HL-60 (cell line): ENCODE measurements at regions not wholly inside any gene's neighbourhood (a gene's known extent, or its start where the extent isn't known, plus 50 kb on each side); places are given as distances from the start of the nearest gene placed in this dataset.

Source experiments
- DNase-seq, 2 experiments: peaks; one replicate each; pipeline ENCODE4 v3.0.0-alpha.2; 2010 to 2020; ENCODE audit warnings: low read depth in 1 of 2, low spot score in 1 of 2
- H3K27ac ChIP-seq: fragments of 250-450 bp; sonication (Bioruptor Pico); replicated peaks from 2 replicates; pipeline ENCODE4 v1.5.1; 2020; ENCODE audit warnings: mild to moderate bottlenecking, moderate library complexity
- H3K27me3 ChIP-seq: fragments of 250-450 bp; sonication (Bioruptor Pico); 2 replicates; pipeline ENCODE4 v1.5.1; 2021; ENCODE audit warnings: mild to moderate bottlenecking, moderate library complexity; ENCODE audit not compliant: insufficient read depth, poor library complexity, severe bottlenecking
- H3K4me3 ChIP-seq: replicated peaks from 2 replicates; pipeline ENCODE4 v1.5.1; 2011; ENCODE audit warnings: mild to moderate bottlenecking, control low read depth, low read length; ENCODE audit not compliant: insufficient read depth
- GABPA ChIP-seq: IDR thresholded peaks from 2 replicates; pipeline ENCODE4 v1.6.1; 2012; ENCODE audit warnings: low read depth
- POLR2AphosphoS5 ChIP-seq: IDR thresholded peaks from 2 replicates; pipeline ENCODE4 v1.6.1; 2012; ENCODE audit warnings: low read depth
- SPI1 ChIP-seq: IDR thresholded peaks from 2 replicates; pipeline ENCODE4 v1.6.1; 2012; ENCODE audit warnings: low read depth, mild to moderate bottlenecking, borderline replicate concordance
- TF ChIP-seq, protein P1 (sequence below): IDR thresholded peaks from one replicate; pipeline ENCODE4 v1.5.1; 2011; ENCODE audit warnings: low read length, control low read depth, inconsistent platforms; ENCODE audit not compliant: insufficient read depth
- TF ChIP-seq, protein P2 (sequence below): IDR thresholded peaks from 2 replicates; pipeline ENCODE4 v1.6.1; 2012; ENCODE audit warnings: low read depth; ENCODE audit not compliant: insufficient replicate concordance

DNA sequence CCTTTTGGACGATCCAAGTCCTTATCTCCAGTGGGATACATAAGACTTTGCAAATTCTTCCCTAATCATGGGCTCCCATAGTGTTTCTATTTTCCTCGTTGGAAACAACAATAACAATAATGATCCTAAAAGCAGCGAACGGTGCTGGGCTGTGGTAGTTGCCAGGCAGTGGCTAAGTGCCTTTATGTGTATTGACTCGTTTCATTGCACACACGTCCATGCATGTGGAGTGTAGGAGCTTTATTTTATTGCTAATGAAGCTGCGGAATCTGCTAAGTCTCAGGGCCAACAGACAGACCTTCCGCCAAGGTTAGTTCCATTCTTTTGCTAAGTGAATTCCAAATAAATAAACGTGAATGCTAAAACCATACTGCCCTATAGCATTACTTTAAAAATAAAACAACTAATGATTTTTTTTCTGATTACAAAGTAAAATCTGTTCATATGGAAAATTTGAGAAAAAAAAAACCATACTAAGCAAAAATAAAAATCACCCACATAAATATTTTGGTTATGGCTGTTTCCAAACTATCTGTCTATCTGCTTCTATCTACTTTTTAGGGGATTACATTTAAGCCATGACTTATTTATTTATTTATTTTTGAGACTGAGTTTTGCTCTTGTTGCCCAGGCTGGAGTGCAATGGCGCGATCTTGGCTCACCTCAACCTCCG lies 297.9 kb downstream of the BMP7 start:
- H3K27ac ChIP-seq, result no peak overlapping the region
- DNase-seq, result no peak
- H3K27me3 ChIP-seq, result peaks cover 8% of the 10 kb centered on the region
- TF ChIP-seq, protein P1, sequence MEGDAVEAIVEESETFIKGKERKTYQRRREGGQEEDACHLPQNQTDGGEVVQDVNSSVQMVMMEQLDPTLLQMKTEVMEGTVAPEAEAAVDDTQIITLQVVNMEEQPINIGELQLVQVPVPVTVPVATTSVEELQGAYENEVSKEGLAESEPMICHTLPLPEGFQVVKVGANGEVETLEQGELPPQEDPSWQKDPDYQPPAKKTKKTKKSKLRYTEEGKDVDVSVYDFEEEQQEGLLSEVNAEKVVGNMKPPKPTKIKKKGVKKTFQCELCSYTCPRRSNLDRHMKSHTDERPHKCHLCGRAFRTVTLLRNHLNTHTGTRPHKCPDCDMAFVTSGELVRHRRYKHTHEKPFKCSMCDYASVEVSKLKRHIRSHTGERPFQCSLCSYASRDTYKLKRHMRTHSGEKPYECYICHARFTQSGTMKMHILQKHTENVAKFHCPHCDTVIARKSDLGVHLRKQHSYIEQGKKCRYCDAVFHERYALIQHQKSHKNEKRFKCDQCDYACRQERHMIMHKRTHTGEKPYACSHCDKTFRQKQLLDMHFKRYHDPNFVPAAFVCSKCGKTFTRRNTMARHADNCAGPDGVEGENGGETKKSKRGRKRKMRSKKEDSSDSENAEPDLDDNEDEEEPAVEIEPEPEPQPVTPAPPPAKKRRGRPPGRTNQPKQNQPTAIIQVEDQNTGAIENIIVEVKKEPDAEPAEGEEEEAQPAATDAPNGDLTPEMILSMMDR, result no peak
- TF ChIP-seq, protein P2, sequence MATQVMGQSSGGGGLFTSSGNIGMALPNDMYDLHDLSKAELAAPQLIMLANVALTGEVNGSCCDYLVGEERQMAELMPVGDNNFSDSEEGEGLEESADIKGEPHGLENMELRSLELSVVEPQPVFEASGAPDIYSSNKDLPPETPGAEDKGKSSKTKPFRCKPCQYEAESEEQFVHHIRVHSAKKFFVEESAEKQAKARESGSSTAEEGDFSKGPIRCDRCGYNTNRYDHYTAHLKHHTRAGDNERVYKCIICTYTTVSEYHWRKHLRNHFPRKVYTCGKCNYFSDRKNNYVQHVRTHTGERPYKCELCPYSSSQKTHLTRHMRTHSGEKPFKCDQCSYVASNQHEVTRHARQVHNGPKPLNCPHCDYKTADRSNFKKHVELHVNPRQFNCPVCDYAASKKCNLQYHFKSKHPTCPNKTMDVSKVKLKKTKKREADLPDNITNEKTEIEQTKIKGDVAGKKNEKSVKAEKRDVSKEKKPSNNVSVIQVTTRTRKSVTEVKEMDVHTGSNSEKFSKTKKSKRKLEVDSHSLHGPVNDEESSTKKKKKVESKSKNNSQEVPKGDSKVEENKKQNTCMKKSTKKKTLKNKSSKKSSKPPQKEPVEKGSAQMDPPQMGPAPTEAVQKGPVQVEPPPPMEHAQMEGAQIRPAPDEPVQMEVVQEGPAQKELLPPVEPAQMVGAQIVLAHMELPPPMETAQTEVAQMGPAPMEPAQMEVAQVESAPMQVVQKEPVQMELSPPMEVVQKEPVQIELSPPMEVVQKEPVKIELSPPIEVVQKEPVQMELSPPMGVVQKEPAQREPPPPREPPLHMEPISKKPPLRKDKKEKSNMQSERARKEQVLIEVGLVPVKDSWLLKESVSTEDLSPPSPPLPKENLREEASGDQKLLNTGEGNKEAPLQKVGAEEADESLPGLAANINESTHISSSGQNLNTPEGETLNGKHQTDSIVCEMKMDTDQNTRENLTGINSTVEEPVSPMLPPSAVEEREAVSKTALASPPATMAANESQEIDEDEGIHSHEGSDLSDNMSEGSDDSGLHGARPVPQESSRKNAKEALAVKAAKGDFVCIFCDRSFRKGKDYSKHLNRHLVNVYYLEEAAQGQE, result no peak
- TF ChIP-seq GABPA (no peak), POLR2AphosphoS5 (no peak), SPI1 (no peak)
- no peak overlapping the region for H3K4me3 ChIP-seq

DNA sequence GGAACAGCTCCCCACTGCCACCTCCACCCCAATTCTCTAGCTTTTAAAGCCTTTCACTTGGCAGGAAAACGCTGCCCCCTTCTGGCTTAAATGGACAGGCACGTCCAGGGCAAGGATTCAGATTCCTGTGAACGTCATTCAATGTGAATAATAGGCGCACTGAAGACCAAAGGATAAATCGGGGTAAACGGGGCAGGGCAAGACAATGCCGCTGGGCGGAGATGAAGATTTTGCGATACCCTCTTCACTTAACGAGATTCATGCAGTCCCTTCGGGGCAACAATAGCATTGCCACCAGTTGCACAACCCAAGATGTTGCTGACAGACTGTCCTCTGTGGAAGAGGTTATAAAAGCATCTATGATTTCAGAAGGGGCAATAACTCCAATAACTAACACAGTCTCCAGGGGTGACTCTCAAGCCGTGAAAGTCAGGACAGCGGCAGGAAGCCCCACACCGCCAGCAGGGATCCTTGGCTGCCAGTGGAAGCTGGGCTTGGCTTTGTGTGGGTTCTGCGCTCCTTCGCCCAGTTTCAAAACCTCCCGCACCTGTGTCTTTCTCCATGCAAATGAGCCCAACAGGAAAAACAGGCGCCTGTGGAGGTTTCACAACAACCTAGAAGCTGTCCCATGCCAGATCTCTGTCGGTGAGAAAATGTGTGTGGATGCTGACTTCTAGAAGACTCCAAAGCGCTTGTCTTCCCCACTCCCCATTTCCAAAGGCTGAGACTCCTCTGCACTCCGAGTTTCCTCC lies 291.8 kb downstream of the BMP7 start:
- TF ChIP-seq, protein P1, result no peak
- TF ChIP-seq GABPA (no peak), SPI1 (no peak), POLR2AphosphoS5 (no peak)
- TF ChIP-seq, protein P2, result no peak
- H3K4me3 ChIP-seq, result no peak overlapping the region
- H3K27me3 ChIP-seq, result peaks cover 24% of the 10 kb centered on the region
- DNase-seq, result peak; percentile 10 to 27
- no peak overlapping the region for H3K27ac ChIP-seq

DNA sequence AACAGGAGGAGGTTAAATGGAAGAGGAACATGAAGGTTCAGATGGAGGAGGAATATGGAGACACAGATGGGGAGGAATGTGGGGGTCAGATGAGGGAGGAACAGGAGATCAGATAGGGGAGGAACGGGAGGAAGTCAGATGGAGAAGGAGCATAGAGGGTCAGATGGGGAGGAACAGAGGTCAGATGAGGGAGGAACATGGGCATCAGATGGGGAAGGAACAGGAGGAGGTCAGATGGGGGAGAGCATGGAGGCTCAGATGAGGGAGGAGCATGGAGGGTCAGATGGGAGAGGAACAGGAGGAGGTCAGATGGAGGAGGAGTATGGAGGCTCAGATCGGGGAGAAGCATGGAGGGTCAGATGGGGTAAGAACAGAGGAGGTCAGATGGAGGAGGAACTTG lies 290.6 kb downstream of the BMP7 start:
- TF ChIP-seq POLR2AphosphoS5, result no peak
- no peak for TF ChIP-seq GABPA
- TF ChIP-seq, protein P2, result no peak
- TF ChIP-seq, protein P1, result no peak
- no peak for TF ChIP-seq SPI1
- Histone ChIP-seq H3K4me3 (no peak overlapping the region), H3K27me3 (peaks cover 24% of the 10 kb centered on the region), H3K27ac (no peak overlapping the region)
- DNase-seq, result no peak
